NCI-H2227 (cell line): ENCODE measurements at regions not wholly inside any gene's neighbourhood (a gene's known extent, or its start where the extent isn't known, plus 50 kb on each side); places are given as distances from the start of the nearest gene placed in this dataset.

Source experiments
- DNase-seq: peaks from one replicate; lab custom pipeline; 2025; ENCODE audit not compliant: unreplicated experiment; lab: John Stamatoyannopoulos, UW

DNA sequence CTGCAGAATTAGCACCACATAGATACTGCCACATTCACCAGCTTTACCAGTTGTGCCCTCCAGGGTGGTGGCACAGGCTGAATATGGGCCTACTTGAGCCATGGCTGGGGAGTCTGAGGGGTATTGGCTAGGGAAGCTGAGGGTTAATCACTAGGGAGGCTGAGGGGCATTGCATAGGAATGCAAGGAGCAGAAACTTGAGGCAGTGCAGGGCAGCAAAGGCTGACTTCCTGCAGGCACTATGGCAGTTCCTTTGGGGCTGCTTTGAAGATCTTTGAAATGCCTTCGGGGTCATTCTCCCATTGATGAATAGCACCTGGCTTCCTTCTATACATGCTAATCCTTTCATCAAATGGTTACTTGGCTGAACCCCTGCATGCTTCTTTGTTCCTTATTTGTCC is 171.5 kb downstream of the RCN1 start:
- DNase-seq, result no peak

- DNase-seq, result no peak
Measured at GRCh38 chr11:32265911-32266310, 169.4 kb downstream of the WT1 start.

GRCh38 chr11:32266601-32267000 is 168.7 kb downstream of the WT1 start:
- DNase-seq, result no peak

- DNase-seq, result no peak
Measured at GRCh38 chr11:32267679-32268187, 167.6 kb downstream of the WT1 start.

- DNase-seq, result no peak
Measured at GRCh38 chr11:32273931-32274330, 161.4 kb downstream of the WT1 start.

DNA sequence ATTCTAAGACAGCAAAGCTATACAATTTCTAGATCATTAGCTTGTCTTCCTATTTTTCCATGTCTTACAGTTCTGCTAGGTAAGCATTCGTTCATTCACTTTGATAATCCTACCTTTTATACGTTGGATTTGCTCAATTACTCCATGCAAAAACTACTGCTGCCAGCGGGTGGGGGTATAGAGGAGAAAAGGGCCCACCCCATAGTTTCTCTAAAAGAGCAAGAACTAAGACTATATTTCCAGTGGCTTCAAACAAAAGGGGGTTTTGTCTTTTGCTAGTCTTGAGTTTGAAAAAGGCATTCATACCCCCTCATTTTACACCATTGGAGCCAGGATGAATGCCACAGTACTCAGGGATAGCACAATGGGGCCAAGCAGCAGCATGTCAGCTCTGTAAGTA is 155.7 kb downstream of the WT1 start:
- DNase-seq, result no peak

DNA sequence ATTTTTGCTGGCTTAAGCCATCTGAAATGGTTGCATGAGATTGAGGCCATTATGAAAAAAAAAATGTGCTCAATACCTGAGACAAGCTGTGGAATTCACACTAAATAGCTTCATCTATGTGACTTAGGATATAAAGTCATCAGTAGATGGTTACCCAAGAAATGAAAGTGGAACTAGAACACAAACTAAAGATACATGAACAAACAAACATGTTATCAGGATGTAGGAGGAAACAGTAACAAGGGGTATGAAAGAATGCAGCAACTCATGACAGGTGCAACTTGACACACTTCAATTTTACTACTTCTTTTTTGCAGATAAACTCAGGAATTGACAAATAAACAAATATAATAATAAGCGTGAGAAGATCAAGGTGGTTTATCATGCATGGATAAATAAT is 155.0 kb downstream of the WT1 start:
- DNase-seq, result no peak

- DNase-seq, result no peak
Measured at GRCh38 chr11:32288276-32288675, 147.1 kb downstream of the WT1 start.

GRCh38 chr11:32289701-32290100 is 145.6 kb downstream of the WT1 start:
- no peak for DNase-seq

GRCh38 chr11:32290783-32291182 is 144.6 kb downstream of the WT1 start:
- DNase-seq, result no peak

DNA sequence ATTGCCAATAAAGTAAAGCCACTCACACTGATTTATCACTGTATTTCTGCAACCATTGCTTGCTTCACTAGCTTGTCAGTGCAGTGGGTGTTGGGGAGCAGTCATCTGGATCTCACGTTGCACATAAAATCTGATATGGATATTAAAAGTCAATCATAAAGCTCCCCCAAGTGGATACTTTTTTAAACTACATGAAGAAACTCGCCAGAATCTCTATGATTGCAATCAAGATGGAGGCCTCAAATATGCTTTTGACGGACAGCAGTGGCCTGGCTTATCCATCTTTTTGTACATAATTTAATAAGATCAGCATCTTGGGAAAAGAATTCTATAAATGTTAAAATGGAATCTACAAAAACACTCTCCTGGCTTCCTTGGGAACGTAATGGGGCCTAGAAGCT is 137.7 kb downstream of the WT1 start:
- peak; percentile 13 for DNase-seq

DNA sequence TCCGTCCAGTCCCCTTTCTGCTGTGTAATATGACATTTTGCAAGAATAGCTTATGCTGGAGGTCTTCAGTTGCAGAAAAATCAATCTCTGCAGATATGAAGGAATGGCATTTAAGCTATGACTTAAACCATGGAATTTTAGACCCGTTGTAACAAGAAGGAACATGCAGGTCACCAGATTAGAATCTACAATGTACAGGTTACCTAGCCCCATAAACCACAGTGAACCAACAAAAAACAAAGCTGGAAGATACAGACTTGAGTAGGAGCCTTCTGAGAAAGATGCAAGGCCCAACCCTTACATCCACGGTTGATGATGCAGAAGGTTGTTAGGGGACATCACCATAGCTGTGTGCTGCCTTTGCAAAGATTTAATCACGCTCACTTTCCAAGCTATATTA is 132.5 kb downstream of the WT1 start:
- no peak for DNase-seq

GRCh38 chr11:32304521-32304920 is 130.8 kb downstream of the WT1 start:
- DNase-seq, result no peak

- no peak for DNase-seq
Measured at GRCh38 chr11:32305460-32305859, 129.9 kb downstream of the WT1 start.

DNA sequence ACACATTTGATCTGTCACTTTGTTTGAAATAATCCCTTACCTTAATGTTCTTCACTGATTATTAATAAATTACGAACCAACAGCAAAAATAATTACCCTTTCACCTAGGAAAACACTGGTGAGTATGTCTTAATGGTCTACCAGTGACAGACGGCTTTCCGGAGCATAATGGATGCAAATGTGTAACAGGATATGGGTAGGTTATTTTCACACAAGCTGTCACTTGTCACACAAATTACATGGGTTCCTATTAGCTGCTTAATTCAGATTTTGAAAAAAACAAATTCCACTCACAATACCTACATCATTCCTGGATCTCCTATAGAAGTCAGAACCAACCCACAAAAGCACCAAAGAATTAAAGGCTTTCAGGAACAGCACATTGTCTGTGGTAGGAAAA is 127.9 kb downstream of the WT1 start:
- no peak for DNase-seq

GRCh38 chr11:32307913-32308312 is 127.4 kb downstream of the WT1 start:
- no peak for DNase-seq

GRCh38 chr11:32309530-32310213 is 125.7 kb downstream of the WT1 start:
- DNase-seq, result peak; percentile 82

GRCh38 chr11:32310214-32310601 is 125.1 kb downstream of the WT1 start:
- DNase-seq, result no peak

- DNase-seq, result no peak
Measured at GRCh38 chr11:32311346-32312065, 123.8 kb downstream of the WT1 start.

DNA sequence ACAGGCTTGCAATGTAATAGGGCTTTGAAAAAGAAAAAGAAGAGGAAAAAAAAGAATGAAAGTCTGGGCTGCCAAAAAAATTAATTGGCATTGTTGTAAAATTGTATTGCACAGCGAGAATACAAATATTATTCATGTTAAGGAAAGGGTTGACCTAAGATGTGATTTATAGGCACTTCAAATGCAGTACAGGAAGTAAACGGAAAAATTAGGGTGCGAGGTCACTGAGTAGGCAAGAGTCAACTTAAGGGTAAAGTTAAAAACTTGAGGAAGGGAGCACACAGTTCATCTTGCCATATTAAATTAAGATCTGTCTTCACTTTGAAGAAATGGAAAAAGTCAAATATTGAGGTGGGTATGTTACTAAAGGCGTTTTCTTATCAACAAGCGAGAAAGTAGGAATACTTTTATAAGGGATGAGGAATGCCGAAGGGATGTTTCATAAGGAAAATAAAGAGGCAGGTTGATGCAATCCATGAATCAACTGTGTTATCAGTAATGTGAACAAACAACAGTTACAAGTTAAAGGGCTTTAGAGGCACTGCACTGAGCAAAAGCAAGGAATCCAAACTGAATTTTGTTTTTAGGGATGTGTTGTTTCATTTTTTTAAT is 123.0 kb downstream of the WT1 start:
- no peak for DNase-seq

GRCh38 chr11:32312865-32313403 is 122.4 kb downstream of the WT1 start:
- DNase-seq, result peak; percentile 12

- no peak for DNase-seq
Measured at GRCh38 chr11:32313477-32313876, 121.9 kb downstream of the WT1 start.
